HG03159 (cell line): ENCODE measurements at regions not wholly inside any gene's neighbourhood (a gene's known extent, or its start where the extent isn't known, plus 50 kb on each side); places are given as distances from the start of the nearest gene placed in this dataset.

Source experiments
- ATAC-seq: cut with Tn5 transposase; IDR thresholded peaks from one replicate; pipeline ENCODE4 v1.9.1; 2021; ENCODE audit warnings: mild to moderate bottlenecking, moderate library complexity; ENCODE audit not compliant: unreplicated experiment

GRCh38 chr2:120496759-120497158, 150.8 kb downstream of the INHBB start:
- no peak for ATAC-seq

- no peak for ATAC-seq
Measured at GRCh38 chr2:120497261-120497977, 151.5 kb downstream of the INHBB start.

- ATAC-seq = no peak
Measured at GRCh38 chr2:120498121-120498520, 152.2 kb downstream of the INHBB start.

DNA sequence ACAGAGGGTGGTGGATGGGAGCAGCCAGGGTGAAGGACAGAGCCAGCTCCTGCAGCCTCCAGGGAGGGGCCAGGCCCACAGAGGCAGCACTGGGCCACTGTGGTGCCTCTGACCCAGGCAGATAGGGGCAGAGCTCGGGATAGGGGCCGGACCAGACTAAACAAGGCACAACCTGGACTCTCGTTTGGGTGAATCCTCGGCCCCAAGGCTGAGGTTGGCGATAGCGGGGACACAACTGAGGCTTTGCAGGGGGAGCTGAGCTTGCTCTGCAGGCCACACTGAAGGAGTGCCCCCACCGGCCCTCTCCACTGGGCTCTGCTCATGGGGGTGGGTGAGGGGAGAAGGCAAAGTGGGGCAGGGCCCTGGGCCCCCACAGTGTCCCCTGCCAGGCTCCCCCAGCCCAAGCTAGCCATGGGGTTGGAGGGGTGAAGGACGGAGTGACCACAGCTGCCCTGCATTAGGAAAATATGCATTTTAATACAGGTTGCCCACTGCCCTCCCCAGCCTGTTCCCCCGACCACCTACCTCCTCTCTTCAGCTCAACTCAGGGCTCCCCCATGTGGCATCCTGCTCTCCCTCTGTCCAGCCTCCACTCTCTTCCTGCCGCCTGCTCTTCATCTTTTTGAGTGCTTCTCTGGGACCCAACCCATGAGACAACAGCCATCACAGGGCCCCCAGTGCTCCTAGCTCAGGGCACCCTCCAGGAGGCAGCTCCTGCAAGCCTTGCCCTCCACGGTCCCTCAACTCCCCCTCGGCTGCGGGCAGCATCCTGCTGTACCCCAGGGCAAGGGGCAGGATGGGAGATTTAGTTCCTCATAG, 152.8 kb downstream of the INHBB start:
- ATAC-seq = no peak

GRCh38 chr2:120499784-120500495, 154.0 kb downstream of the INHBB start:
- ATAC-seq = no peak

GRCh38 chr2:120501591-120501990, 155.7 kb downstream of the INHBB start:
- no peak for ATAC-seq

DNA sequence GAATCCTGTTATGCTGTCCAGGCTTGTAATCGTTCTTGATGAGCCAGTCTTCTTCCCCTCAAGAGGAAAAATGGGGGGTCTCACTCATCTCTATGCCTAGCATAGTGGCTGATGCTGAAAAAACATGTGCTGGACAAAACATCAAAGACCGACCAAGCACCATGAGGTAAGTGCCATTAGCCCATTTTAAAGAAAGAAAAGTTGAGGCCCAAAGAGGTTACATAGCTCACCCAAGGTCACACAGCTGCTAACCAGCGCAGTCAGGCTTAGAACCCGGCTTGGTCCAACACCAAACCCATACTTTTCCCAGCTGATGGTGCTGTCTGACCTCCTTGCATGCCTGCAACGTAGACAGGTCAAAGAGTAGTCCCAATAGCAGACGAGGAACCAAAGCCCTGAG, 156.4 kb downstream of the INHBB start:
- ATAC-seq = no peak

DNA sequence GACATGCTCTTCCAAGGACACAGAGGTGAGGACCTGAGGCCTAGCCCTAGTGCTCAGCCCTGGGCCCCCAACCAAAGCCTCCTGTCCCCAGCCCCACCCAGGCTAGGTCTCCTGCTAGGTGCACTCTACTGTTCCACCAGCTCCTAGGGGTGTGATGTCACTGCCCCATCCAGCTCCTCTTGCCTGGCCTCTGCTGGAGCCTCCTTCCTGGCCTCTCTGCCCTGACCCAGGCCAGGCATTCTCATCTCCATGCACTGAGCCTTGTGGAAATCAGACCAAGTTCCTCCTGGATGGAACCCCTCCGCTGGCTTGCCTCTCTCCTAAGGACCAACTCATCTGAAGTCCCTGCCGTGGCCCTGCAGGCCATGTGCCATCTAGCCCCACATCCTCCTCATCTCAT, 156.8 kb downstream of the INHBB start:
- no peak for ATAC-seq

- no peak for ATAC-seq
Measured at GRCh38 chr2:120503206-120503792, 157.4 kb downstream of the INHBB start.

- no peak for ATAC-seq
Measured at GRCh38 chr2:120503793-120504571, 158.0 kb downstream of the INHBB start.

- no peak for ATAC-seq
Measured at GRCh38 chr2:120504936-120505705, 159.2 kb downstream of the INHBB start.

GRCh38 chr2:120508567-120509041, 162.7 kb downstream of the INHBB start:
- no peak for ATAC-seq

GRCh38 chr2:120509213-120509815, 163.4 kb downstream of the INHBB start:
- ATAC-seq = no peak

GRCh38 chr2:120509991-120510735, 164.2 kb downstream of the INHBB start:
- no peak for ATAC-seq

DNA sequence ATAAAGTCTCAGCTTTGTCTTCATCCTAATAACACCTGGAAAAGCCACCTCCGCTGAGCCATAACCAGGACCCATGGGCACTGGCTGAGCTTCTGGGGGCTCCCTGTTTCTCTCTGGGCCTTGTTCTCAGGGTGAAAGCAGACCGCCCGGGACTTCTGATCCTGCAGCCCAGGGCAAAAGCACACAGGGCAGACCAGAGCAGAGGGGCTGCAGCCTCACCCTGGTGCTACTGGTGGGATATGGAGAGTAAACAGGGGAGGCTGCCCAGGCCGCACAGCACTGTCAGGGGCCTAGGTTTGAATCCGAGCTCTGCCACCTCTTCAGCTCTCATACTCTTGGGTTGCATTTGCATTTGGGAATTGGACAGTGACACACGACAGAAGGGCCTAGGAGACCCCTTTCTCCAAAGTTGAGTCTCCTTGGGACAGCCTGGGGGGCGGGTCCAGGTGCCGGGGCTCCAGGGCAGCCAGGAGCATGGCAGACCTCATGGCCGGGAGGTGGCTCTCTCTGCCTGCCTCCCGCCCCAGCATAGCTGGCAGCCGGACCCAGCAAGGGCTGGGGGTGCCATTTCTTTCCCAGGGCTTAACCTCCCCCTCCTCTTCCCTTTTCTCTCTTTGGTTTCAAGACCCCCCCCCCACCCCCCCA, 164.9 kb downstream of the INHBB start:
- ATAC-seq = no peak

DNA sequence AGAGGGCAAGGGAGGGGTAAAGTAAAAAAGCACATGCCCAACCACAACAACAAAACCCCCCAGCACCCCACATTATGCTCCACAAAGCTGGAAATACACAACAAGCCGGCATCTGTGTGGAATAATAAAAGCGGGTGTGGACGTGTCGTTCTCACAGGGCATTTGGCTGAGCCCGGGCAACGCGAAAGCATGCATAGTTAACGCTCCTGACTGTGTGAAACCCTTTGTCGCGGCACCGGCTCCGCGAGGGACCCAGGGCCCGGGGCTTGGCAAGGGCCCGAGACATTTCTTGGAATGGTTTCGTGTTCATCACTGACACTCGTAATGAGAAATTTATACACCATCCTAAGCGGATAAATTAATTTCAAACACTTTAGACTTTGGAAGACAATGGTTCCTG, 165.6 kb downstream of the INHBB start:
- no peak for ATAC-seq

GRCh38 chr2:120511947-120512710, 166.2 kb downstream of the INHBB start:
- no peak for ATAC-seq
